ENCODE measurements at regions not wholly inside any gene's neighbourhood (a gene's known extent, or its start where the extent isn't known, plus 50 kb on each side); places are given as distances from the start of the nearest gene placed in this dataset.

DNA sequence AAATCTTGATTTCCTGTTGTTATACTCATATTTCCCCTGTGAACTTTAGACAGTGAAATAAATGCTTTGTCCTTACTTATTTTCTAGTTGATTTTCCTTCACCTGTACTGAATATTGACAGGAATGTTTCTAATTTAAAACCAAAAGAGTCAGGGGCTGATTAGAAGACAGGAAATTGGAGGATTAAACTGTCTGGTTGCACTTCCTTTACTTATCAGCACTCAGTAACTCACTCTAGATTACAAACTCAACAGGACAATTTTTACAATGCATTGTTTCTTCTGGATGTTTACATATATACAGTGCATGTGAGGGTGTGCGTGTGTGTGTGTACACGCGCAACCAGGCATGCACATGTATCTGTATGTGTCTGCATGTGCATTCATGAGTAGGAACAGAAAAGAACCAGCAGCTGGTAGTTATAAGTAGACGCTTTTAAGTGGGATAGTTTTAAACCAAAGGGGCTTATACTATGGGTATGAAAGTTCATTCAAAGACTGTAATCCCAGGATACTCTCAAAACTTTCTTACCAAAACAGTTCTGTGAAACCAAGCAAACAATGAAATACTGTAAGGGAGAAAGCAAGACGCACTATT lies 212.0 kb upstream of the NFIA start:
- TF ChIP-seq, protein P1, sequence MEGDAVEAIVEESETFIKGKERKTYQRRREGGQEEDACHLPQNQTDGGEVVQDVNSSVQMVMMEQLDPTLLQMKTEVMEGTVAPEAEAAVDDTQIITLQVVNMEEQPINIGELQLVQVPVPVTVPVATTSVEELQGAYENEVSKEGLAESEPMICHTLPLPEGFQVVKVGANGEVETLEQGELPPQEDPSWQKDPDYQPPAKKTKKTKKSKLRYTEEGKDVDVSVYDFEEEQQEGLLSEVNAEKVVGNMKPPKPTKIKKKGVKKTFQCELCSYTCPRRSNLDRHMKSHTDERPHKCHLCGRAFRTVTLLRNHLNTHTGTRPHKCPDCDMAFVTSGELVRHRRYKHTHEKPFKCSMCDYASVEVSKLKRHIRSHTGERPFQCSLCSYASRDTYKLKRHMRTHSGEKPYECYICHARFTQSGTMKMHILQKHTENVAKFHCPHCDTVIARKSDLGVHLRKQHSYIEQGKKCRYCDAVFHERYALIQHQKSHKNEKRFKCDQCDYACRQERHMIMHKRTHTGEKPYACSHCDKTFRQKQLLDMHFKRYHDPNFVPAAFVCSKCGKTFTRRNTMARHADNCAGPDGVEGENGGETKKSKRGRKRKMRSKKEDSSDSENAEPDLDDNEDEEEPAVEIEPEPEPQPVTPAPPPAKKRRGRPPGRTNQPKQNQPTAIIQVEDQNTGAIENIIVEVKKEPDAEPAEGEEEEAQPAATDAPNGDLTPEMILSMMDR (IDR thresholded peaks at IDR 0.05; ENCODE audit: low read depth, low read length) = no peak
- no peak for DNase-seq (ENCODE audit: low read depth, low spot score)
- Histone ChIP-seq H3K4me3 (ENCODE audit: low read depth, low read length) (no peak overlapping the region), H3K27ac (ENCODE audit: low read depth, low read length) (no peak overlapping the region), H3K9me3 (ENCODE audit: control insufficient read depth, insufficient read depth, low read length) (no peaks in the 10 kb centered on the region), H3K27me3 (ENCODE audit: control insufficient read depth, insufficient read depth, low read length) (peaks cover 12% of the 10 kb centered on the region)
- POLR2A ChIA-PET = no interaction called here
- CTCF ChIA-PET = no interaction called here

DNA sequence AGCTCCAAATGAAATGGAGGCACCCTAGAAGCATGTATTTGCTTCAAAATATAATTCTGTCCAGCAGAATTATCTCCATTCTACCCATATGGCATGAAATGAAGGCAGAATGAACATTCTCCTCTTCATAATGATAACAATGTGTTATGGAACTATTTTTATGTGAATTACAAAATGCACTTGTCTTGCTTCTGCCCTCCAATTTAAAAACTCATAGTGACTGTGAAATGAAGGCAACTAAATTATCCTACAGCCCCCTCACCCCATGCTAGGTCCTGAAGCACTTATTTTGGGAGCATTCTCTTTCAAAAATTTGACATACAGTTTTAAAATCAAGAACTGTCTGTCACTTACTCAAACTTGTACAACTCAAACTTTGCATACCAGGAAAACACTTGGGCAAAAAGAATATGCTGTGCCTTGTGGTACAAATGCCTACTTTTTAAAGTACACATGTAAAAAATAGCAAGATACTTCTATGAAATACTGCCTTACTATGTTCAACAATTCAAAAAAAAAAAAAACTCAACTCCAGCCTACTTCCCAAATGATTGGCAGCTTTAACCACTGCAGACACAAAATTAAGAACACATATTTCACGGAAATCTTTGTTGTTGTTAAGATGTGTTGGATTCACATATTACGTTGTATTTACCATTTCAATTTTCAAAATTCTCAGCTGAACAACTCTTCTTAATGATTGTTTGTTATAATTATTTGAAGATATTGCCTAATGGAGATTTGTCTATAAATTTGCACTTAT lies 213.3 kb upstream of the NFIA start:
- Histone ChIP-seq H3K4me3 (ENCODE audit: low read depth, low read length) (no peak overlapping the region), H3K9me3 (ENCODE audit: control insufficient read depth, insufficient read depth, low read length) (no peaks in the 10 kb centered on the region), H3K27ac (ENCODE audit: low read depth, low read length) (no peak overlapping the region), H3K27me3 (ENCODE audit: control insufficient read depth, insufficient read depth, low read length) (peaks cover 12% of the 10 kb centered on the region)
- POLR2A ChIA-PET = no interaction called here
- CTCF ChIA-PET = interaction anchor here (0.5 kb wide), 1 partner anchor 676 kb away, joined by 3 read pairs; no protein-coding TSS in a partner anchor
- no peak for DNase-seq (ENCODE audit: low read depth, low spot score)
- TF ChIP-seq, protein P1 (IDR thresholded peaks at IDR 0.05; ENCODE audit: low read depth, low read length) = no peak

DNA sequence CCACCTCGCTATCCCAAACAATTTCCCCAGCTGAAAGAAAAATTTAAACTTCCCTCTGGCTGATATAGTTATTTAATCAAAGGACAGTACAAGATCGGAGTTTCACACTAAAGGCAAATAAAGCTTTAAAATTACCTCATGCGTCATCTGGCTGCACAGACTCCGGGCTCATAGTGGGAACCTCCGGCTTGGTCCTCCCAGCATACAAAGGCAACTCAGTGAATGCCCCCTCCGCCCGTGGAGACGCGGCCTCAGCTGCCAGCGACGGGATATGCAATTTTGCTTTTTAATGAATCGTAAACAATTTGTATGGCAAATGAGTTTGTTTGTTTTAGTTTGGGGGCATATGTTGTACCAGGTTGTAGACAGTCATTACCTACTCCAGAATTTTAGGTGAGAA lies 214.6 kb upstream of the NFIA start:
- TF ChIP-seq, protein P1 (IDR thresholded peaks at IDR 0.05; ENCODE audit: low read depth, low read length) = no peak
- ChIA-PET POLR2A (no interaction called here), CTCF (interaction anchor here (1.4 kb wide), 1 partner anchor 19 kb away, joined by 5 read pairs; no protein-coding TSS in a partner anchor)
- Histone ChIP-seq H3K4me3 (ENCODE audit: low read depth, low read length) (no peak overlapping the region), H3K9me3 (ENCODE audit: control insufficient read depth, insufficient read depth, low read length) (no peaks in the 10 kb centered on the region), H3K27ac (ENCODE audit: low read depth, low read length) (no peak overlapping the region), H3K27me3 (ENCODE audit: control insufficient read depth, insufficient read depth, low read length) (peaks cover 12% of the 10 kb centered on the region)
- DNase-seq (ENCODE audit: low read depth, low spot score) = no peak

DNA sequence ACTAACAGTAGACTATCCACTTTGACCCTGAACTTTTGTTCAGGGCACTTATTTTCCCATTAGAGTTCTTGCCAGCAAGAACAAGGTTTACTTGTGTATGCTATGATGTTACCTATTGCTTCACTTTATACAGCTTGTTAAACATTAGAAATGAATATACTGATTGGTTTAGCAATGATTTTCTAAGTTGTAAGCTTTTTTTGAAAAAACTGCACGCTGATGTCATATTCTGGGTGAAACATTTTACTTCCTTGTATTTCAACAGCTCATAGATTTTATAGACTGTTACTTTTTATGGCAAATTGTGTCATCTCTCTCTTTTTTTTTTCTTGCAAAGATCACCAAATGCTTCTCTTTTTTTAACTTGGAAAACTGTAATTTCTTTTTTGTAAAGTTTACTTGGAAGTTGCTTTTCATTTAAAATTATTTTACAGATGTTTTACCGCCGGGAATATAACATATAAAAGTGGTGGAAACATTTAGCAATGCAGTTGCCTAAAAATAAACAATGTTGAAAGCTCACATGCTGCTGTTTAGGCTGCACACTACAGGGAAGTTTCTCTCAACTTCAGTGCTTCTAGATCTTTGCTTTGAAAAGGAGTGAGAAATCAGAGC lies 215.3 kb upstream of the NFIA start:
- no peak for DNase-seq (ENCODE audit: low read depth, low spot score)
- Histone ChIP-seq H3K27ac (ENCODE audit: low read depth, low read length) (no peak overlapping the region), H3K27me3 (ENCODE audit: control insufficient read depth, insufficient read depth, low read length) (peaks cover 12% of the 10 kb centered on the region), H3K4me3 (ENCODE audit: low read depth, low read length) (no peak overlapping the region), H3K9me3 (ENCODE audit: control insufficient read depth, insufficient read depth, low read length) (no peaks in the 10 kb centered on the region)
- TF ChIP-seq, protein P1 (IDR thresholded peaks at IDR 0.05; ENCODE audit: low read depth, low read length) = no peak
- POLR2A ChIA-PET = no interaction called here
- CTCF ChIA-PET = interaction anchor here (0.6 to 1.4 kb wide), 2 partner anchors 19 to 855 kb away, joined by 4 to 5 read pairs; no protein-coding TSS in a partner anchor
